GM19025 (cell line): ENCODE measurements at regions not wholly inside any gene's neighbourhood (a gene's known extent, or its start where the extent isn't known, plus 50 kb on each side); places are given as distances from the start of the nearest gene placed in this dataset.
"Not testable (repeated sequence)": the region's sequence is repeated elsewhere in the genome, so short reads cannot be mapped to it uniquely, and the experiment has no call there.

Experiments used
- ATAC-seq: cut with Tn5 transposase; IDR thresholded peaks from one replicate; pipeline ENCODE4 v1.9.1; 2021; ENCODE audit warnings: mild to moderate bottlenecking, low read depth, moderate library complexity; ENCODE audit not compliant: unreplicated experiment

DNA sequence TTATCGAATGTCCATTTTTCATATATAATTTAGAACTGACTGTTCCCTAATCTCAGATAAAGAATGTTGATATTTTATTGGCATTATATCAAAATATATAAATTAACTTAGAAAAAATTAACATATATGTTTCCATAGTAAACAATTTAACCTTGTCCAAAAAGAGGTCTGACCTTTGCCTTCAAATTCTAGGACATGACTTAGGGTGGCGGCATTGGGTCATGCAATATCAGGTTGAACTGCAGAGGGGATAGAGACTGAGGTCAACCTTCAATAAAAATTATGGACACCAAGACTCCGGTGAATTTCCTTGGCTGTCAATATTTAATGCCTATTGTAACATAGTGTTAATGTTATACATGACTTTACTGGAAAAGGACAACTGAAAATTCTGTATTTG is 199.8 kb downstream of the RPL10L start:
- no peak for ATAC-seq

DNA sequence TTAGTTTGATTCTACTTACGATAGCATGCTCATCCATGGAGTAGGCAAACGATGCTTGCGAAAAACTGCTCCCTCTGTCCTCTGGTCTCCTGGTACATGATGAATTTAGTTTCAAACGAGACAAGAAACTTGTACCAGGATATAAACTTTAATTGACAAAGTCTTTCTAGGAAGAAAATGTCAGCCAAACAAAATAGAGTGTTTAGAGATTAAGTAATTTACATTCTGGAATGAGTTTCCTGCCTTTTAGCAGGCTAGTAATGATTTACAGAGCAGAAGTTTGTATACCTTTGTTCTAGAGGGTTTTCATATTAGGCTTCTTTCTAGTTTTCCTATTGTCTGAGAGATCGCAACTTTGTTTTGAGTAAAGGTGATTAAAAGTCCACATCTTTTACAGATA is 206.9 kb downstream of the RPL10L start:
- ATAC-seq, result no peak

DNA sequence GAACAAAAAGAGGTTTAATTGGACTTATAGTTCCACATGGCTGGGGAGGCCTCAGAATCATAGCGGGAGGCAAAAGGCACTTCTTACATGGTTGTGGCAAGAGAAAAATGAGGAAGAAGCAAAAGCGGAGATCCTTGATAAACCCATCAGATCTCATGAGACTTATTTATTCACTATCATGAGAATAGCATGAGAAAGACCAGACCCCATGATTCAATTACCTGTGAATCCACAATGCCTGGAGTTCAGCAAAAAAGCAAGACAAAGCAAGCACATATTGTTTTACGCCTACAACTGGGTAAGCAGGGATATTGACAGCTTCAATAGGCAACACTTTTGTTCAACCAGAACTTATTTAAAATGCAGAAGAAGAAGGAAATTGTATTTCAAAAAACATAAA is 218.2 kb downstream of the RPL10L start:
- no peak for ATAC-seq

- no peak for ATAC-seq
These were observed 219.1 kb downstream of the RPL10L start for GRCh38 chr14:46432516-46432915.

GRCh38 chr14:46417066-46417465 is 234.5 kb downstream of the RPL10L start:
- ATAC-seq, result no peak

DNA sequence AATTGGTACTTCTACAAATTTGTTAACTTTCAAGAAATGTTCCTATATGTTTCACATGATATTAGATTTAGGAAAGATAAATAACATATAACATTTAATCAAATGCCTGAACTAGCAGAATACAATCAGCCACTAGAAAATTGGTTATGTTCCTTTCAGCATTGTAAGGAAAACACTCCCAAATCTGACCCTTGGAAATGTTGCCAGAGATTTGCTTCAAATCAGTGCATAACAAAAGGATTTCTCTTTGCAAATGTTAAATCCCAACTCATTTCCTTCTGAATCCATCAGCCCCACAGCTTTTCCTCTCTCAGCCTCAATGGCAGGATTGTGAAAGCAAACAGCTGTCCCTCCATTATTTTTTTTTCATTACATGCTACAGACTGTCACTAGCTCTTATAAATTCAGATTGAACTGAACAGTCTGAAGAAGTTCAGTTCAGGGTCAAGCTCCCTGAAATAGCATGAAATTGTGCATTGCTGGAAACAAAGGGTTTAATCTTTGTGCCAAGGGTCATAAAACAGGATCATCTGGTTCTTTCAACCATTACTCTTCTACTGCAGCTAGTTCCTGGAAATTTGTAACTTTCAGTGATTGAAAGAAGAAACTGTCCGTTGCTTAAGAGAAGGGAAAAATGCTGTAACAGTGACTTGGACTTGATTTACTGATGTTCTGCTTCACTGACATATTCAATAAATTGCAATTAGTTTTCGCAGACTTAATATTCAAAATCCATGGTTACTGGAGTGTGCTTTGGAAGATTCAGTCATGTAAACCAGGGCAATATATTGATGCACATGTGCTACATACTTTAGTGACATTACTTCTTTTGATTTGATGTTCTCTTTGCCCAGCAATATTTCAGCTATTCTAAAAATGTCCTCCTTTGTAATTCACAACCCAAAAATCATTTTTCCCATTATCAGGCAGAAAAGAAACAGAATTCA is 246.4 kb downstream of the RPL10L start:
- ATAC-seq, result no peak

GRCh38 chr14:46402001-46402690 is 249.4 kb downstream of the RPL10L start:
- not testable (repeated sequence) for ATAC-seq

GRCh38 chr14:46401066-46401465 is 250.5 kb downstream of the RPL10L start:
- ATAC-seq, result no peak

DNA sequence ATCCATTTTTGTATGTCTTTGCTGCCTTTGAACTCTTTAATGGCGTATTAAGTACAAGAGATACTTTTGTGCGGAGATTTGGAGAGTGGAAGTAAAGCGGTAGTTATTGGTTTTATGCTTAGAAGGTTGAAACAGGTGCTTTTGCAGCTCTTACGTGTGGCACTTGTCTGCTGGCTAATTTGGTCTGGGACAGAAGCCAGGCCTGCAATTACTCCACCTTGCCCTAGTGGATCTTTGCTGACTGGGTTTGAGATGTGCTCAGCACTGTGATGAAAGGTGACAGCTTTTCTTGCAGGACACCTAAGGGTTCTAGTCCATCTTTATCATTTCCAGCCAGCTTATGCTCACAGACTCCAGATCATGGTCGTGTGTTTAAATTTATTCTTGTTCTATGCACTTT is 252.5 kb downstream of the RPL10L start:
- ATAC-seq, result no peak

- no peak for ATAC-seq
These were observed 267.0 kb downstream of the RPL10L start for GRCh38 chr14:46384611-46385010.

DNA sequence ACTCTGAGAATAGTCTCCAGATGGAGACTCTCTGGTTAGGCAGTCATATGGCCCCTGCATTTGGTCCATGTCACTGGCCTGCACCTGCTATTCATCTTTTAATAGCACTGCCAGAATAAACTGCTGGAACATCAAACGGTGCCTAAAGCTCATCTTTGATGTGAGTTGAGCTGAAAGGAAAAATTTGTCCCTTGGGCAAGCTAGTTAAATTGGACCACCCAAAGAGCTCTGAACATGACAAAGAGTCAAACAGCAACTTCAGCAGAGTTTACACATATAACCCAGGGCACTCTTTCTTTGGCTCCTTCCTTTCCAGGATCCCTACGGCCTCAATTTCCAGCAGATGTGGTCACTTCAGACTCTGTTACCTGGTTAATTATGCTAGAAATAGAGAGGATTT is 269.9 kb downstream of the RPL10L start:
- no peak for ATAC-seq

DNA sequence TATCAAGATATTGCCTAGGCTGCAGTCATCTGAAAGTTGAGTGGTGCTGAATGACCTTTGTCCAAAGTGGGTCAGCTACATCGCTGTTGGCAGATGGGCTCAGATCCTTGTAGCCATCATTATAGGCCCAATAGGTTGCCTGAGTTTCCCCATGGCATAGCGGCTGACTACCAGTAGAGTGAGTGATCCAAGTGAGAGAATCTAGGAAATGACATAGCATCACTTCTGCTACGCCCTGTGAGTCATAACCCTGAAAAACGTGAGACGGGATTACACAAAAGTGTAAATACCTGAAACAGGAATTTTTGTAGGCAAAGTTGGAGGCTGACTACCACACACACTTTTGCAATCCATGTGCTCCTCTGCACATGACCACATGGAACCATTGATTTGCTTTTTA is 273.3 kb downstream of the RPL10L start:
- ATAC-seq, result no peak

GRCh38 chr14:46377305-46377704 is 274.3 kb downstream of the RPL10L start:
- no peak for ATAC-seq

- no peak for ATAC-seq
These were observed 282.2 kb downstream of the RPL10L start for GRCh38 chr14:46369391-46369790.

GRCh38 chr14:46368275-46368674 is 283.3 kb downstream of the RPL10L start:
- no peak for ATAC-seq

GRCh38 chr14:46352844-46353243 is 298.7 kb downstream of the RPL10L start:
- ATAC-seq, result no peak

- ATAC-seq, result no peak
These were observed 307.1 kb downstream of the RPL10L start for GRCh38 chr14:46344327-46344937.

DNA sequence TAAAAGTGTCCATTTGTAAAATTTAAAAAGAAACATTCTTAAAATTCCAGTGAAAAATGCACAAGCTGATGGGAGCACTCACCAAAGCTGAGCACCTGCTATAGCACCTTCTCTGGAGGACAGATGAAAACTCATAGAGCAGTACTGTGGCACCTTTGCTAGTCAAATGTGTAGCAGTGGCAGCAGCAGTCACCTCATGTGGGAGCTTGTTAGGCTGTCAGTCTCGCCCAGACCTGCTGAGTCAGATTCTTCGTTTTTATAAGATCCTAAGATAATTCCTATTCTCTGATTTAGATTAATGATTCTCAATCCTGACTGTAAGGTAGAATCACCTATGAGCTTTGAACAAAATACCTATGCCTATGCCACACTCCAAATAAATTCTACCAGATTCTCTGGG is 325.8 kb downstream of the RPL10L start:
- ATAC-seq, result no peak

DNA sequence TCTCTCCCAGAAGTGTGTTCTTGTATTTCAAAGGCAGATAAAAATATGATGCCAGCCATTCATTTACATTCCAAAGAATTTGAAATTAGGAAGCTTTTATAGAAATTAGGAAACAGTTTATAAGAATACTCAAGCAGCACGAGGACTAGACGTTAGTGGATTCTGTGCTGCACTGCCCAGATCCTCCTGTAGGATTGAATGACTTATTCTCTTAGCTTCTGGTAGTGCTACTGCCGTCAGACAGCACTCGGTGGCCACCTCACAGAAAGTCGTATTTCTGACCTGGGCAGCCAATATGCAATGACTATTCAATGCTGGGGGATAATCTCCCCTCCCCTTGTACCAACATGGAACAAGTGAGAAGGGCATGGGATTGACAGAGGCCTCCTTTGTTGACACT is 326.4 kb downstream of the RPL10L start:
- no peak for ATAC-seq

DNA sequence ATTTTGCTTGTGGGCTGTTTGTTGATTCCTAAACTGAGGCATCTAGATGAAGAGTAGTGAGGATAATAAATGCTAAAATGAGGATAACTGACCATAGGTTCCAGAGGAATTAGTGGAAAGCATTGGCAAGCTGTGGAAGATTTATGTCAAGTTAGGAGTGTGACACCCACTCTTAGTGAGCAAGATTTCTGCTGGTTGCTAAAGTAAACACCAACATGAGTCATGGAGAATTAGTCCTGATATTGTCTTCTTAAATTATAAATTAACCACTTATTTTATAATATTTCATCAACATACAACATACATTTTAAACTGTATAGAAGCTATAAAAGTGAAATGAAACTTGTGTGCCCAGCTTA is 328.2 kb downstream of the RPL10L start:
- no peak for ATAC-seq

DNA sequence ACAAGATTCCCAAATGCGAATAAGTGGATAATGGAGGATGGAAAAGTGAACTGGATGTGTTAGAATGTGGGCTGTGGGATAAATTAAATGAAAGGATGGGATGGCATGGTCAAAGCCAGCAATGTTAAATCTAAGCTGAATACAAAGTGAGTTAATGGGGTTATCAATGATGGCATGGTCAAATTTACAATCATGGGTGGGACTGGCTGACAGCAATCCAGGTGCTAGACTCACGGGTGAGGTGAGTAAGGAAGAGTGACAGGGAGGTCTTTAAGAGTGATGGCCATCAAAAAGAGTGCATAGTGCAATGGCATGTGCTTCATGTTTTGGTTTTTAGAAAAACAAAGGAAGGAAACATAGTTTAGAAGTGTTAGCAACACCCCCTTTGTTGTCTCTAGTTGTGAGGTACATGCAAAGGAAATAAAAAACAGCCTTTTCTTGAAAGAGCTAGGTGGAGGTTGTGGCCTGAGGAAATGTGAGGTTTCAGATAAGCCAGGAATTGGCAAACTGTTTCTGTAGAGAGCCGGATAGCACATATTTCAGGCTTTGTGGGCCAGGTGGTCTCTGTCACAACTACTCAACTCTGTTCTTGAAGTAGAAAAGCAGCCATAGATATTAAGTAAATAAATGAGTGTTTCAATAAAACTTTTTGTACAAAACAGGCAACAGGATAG is 328.7 kb downstream of the RPL10L start:
- ATAC-seq, result no peak
